ENCODE measurements at regions not wholly inside any gene's neighbourhood (a gene's known extent, or its start where the extent isn't known, plus 50 kb on each side); places are given as distances from the start of the nearest gene placed in this dataset.

GRCh38 chr9:99282406-99282805 is 60.3 kb downstream of the SEC61B start:
- no peak for DNase-seq (ENCODE audit: low spot score)

- DNase-seq (ENCODE audit: low spot score), result no peak
Observed at GRCh38 chr9:99285965-99286364, 63.9 kb downstream of the SEC61B start.

GRCh38 chr9:99286536-99286935 is 64.5 kb downstream of the SEC61B start:
- no peak for DNase-seq (ENCODE audit: low spot score)

- no peak for DNase-seq (ENCODE audit: low spot score)
Observed at GRCh38 chr9:99287641-99288040, 65.6 kb downstream of the SEC61B start.

- DNase-seq (ENCODE audit: low spot score), result no peak
Observed at GRCh38 chr9:99288830-99289229, 66.7 kb downstream of the SEC61B start.

GRCh38 chr9:99294850-99295461 is 72.9 kb downstream of the SEC61B start:
- DNase-seq (ENCODE audit: low spot score), result no peak

GRCh38 chr9:99296291-99296951 is 74.3 kb downstream of the SEC61B start:
- DNase-seq (ENCODE audit: low spot score), result no peak

GRCh38 chr9:99298614-99299013 is 76.5 kb downstream of the SEC61B start:
- no peak for DNase-seq (ENCODE audit: low spot score)

- DNase-seq (ENCODE audit: low spot score), result no peak
Observed at GRCh38 chr9:99299211-99300102, 77.4 kb downstream of the SEC61B start.

GRCh38 chr9:99300103-99300439 is 78.0 kb downstream of the SEC61B start:
- DNase-seq (ENCODE audit: low spot score), result no peak

- DNase-seq (ENCODE audit: low spot score), result no peak
Observed at GRCh38 chr9:99300603-99301002, 78.5 kb downstream of the SEC61B start.

- DNase-seq (ENCODE audit: low spot score), result no peak
Observed at GRCh38 chr9:99303177-99303576, 81.1 kb downstream of the SEC61B start.

GRCh38 chr9:99305124-99305523 is 83.0 kb downstream of the SEC61B start:
- DNase-seq (ENCODE audit: low spot score), result no peak

- DNase-seq (ENCODE audit: low spot score), result no peak
Observed at GRCh38 chr9:99305820-99306811, 84.0 kb downstream of the SEC61B start.

GRCh38 chr9:99307851-99308250 is 85.8 kb downstream of the SEC61B start:
- no peak for DNase-seq (ENCODE audit: low spot score)

GRCh38 chr9:99309141-99309939 is 87.3 kb downstream of the SEC61B start:
- no peak for DNase-seq (ENCODE audit: low spot score)

GRCh38 chr9:99312736-99313135 is 90.7 kb downstream of the SEC61B start:
- DNase-seq (ENCODE audit: low spot score), result no peak

GRCh38 chr9:99319048-99319447 is 97.0 kb downstream of the SEC61B start:
- DNase-seq (ENCODE audit: low spot score), result no peak

GRCh38 chr9:99322299-99322698 is 100.2 kb downstream of the SEC61B start:
- no peak for DNase-seq (ENCODE audit: low spot score)

- DNase-seq (ENCODE audit: low spot score), result no peak
Observed at GRCh38 chr9:99326112-99326916, 104.2 kb downstream of the SEC61B start.
